Chondrocyte (in vitro differentiated cells): ENCODE measurements at regions not wholly inside any gene's neighbourhood (a gene's known extent, or its start where the extent isn't known, plus 50 kb on each side); places are given as distances from the start of the nearest gene placed in this dataset.

Experiments
- DNase-seq: peaks from one replicate; pipeline ENCODE4 v3.0.0; 2021; ENCODE audit warnings: mixed read lengths, low spot score
- H3K27ac Mint-ChIP-seq: one replicate; pipeline ENCODE4 v1.8.0; 2021; ENCODE audit warnings: mild to moderate bottlenecking, moderate library complexity, mixed read lengths; ENCODE audit not compliant: unreplicated experiment
- H3K27me3 Mint-ChIP-seq: 2 replicates; pipeline ENCODE4 v1.8.0; 2021; ENCODE audit warnings: low read depth, mixed read lengths
- H3K36me3 Mint-ChIP-seq: 2 replicates; pipeline ENCODE4 v1.8.0; 2021; ENCODE audit warnings: low read depth, mixed read lengths
- H3K4me1 Mint-ChIP-seq: 2 replicates; pipeline ENCODE4 v1.8.0; 2021; ENCODE audit warnings: low read depth, mild to moderate bottlenecking, mixed read lengths
- H3K4me3 Mint-ChIP-seq: one replicate; pipeline ENCODE4 v1.8.0; 2021; ENCODE audit warnings: mild to moderate bottlenecking, moderate library complexity, mixed read lengths; ENCODE audit not compliant: unreplicated experiment
- H3K9me3 Mint-ChIP-seq: 2 replicates; pipeline ENCODE4 v1.8.0; 2021; ENCODE audit warnings: low read depth, mixed read lengths
- TF ChIP-seq, protein P1 (sequence below): fragments of 200-600 bp; sonication (generic); IDR thresholded peaks from 2 replicates; pipeline ENCODE4 v1.5.0; 2021; ENCODE audit warnings: antibody characterized with exemption, mild to moderate bottlenecking, moderate library complexity

DNA sequence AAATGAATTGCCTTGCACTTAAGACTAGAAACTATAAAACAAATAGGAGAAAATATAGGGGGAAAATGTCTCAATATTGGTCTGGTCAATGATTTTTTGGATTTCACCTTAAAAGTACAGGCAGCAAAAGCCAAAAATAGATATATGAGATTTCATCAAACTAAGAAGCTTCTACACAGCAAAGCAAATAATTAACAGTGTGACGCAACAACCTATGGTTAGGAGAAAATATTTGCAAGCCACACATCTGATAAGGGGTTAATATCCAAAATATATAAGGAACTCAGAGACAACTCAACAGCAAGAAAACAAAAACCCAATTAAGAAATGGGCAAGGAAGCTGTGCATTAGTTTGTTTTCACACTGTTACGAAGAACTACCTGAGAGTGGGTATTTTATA lies 89.1 kb downstream of the MAIP1 start:
- H3K27ac Mint-ChIP-seq, result no peak overlapping the region
- no peaks in the 10 kb centered on the region for H3K36me3 Mint-ChIP-seq
- DNase-seq, result no peak
- H3K4me3 Mint-ChIP-seq, result no peak overlapping the region
- H3K27me3 Mint-ChIP-seq, result no peaks in the 10 kb centered on the region
- H3K9me3 Mint-ChIP-seq, result peaks cover 16% of the 10 kb centered on the region
- TF ChIP-seq, protein P1, sequence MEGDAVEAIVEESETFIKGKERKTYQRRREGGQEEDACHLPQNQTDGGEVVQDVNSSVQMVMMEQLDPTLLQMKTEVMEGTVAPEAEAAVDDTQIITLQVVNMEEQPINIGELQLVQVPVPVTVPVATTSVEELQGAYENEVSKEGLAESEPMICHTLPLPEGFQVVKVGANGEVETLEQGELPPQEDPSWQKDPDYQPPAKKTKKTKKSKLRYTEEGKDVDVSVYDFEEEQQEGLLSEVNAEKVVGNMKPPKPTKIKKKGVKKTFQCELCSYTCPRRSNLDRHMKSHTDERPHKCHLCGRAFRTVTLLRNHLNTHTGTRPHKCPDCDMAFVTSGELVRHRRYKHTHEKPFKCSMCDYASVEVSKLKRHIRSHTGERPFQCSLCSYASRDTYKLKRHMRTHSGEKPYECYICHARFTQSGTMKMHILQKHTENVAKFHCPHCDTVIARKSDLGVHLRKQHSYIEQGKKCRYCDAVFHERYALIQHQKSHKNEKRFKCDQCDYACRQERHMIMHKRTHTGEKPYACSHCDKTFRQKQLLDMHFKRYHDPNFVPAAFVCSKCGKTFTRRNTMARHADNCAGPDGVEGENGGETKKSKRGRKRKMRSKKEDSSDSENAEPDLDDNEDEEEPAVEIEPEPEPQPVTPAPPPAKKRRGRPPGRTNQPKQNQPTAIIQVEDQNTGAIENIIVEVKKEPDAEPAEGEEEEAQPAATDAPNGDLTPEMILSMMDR, result no peak
- H3K4me1 Mint-ChIP-seq, result peaks cover 25% of the 10 kb centered on the region

GRCh38 chr2:200048421-200048820 lies 93.0 kb downstream of the MAIP1 start:
- TF ChIP-seq, protein P1, result no peak
- Mint-ChIP-seq H3K4me1 (peaks cover 19% of the 10 kb centered on the region), H3K27me3 (no peaks in the 10 kb centered on the region), H3K4me3 (no peak overlapping the region), H3K9me3 (peaks cover 13% of the 10 kb centered on the region), H3K36me3 (no peaks in the 10 kb centered on the region), H3K27ac (no peak overlapping the region)
- no peak for DNase-seq

DNA sequence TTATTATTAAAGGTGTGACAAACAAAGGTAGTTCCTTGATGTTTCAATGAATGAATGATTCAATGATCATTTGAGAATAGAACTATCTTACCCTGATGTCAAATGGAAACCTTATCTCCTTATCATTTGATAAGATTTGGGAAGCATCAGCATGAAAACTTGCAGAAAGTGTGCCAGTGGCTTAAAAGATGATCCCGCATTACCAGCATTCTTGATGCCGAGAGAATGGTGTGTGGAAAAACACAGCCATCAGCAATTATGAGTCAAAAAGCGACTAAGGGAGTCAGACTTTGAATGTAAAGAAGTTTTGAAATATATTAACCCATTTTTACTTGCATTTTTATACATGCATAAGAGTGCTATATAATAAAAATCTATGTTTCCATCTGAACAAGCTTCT lies 93.7 kb downstream of the MAIP1 start:
- no peak overlapping the region for H3K27ac Mint-ChIP-seq
- DNase-seq, result no peak
- H3K36me3 Mint-ChIP-seq, result no peaks in the 10 kb centered on the region
- peaks cover 12% of the 10 kb centered on the region for H3K9me3 Mint-ChIP-seq
- peaks cover 19% of the 10 kb centered on the region for H3K4me1 Mint-ChIP-seq
- H3K27me3 Mint-ChIP-seq, result no peaks in the 10 kb centered on the region
- TF ChIP-seq, protein P1, result no peak
- H3K4me3 Mint-ChIP-seq, result no peak overlapping the region

DNA sequence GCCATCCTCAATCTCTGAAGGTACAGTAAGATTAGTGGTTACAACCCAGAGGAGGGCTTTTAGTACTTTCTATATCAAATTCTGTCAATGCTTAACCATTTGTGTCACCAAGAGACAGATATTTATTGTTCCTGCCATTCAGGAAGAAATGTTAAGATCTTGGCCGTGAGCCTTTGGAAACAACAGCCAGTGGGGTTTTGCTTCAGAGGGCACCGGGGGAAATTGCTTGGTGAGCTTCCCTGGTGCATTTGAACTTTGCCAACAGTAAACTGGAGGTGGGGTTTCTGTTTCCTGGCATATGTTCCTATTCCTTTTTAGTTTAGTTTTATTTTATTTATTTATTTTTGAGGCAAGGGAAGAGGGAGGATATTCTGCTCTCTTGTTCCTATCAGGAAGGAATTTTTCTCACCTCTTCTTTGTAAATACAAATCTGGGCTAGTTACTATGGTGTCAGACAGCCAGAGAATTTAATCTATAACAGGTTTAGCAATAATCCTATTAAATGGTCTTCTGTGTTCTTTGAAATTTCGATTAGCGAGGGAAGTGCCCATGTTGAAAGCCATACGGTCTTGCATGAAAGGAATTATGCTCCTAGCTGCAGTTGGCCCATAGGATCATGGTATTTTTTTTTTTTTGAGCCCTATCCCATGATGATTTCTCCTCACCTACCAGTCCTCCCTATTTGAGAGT lies 95.7 kb downstream of the MAIP1 start:
- no peak for DNase-seq
- H3K27me3 Mint-ChIP-seq, result no peaks in the 10 kb centered on the region
- peaks cover 19% of the 10 kb centered on the region for H3K4me1 Mint-ChIP-seq
- no peaks in the 10 kb centered on the region for H3K36me3 Mint-ChIP-seq
- H3K4me3 Mint-ChIP-seq, result no peak overlapping the region
- peaks cover 10% of the 10 kb centered on the region for H3K9me3 Mint-ChIP-seq
- H3K27ac Mint-ChIP-seq, result no peak overlapping the region
- TF ChIP-seq, protein P1, result no peak

- Mint-ChIP-seq H3K4me1 (peaks cover 19% of the 10 kb centered on the region), H3K36me3 (no peaks in the 10 kb centered on the region), H3K27me3 (no peaks in the 10 kb centered on the region), H3K27ac (no peak overlapping the region), H3K4me3 (no peak overlapping the region), H3K9me3 (peaks cover 10% of the 10 kb centered on the region)
- TF ChIP-seq, protein P1, result no peak
- DNase-seq, result no peak
These were observed 96.2 kb downstream of the MAIP1 start for GRCh38 chr2:200051611-200051945.
